Calu3 (cell line): ENCODE measurements at regions not wholly inside any gene's neighbourhood (a gene's known extent, or its start where the extent isn't known, plus 50 kb on each side); places are given as distances from the start of the nearest gene placed in this dataset.

Source experiments
- BruUV-seq: library from RNA; stranded (reverse); fragments of 400-500 nt; replicated peaks from 2 replicates; lab custom pipeline; 2021; lab: Mats Ljungman, UMichigan
- CTCF ChIA-PET: fragments of 300-600 bp; sonication (Branson Sonifier 250); formaldehyde crosslinking; loops from one replicate; lab custom pipeline; 2022; ENCODE audit warnings: antibody characterized with exemption; lab: Charles Lee
- DNase-seq: peaks from one replicate; pipeline ENCODE4 v3.0.0; 2022
- H3K27ac Mint-ChIP-seq: one replicate; pipeline ENCODE4 v1.8.0; 2022; ENCODE audit warnings: mixed read lengths; ENCODE audit not compliant: unreplicated experiment
- H3K27me3 Mint-ChIP-seq: one replicate; pipeline ENCODE4 v1.8.0; 2022; ENCODE audit warnings: mixed read lengths; ENCODE audit not compliant: unreplicated experiment
- H3K36me3 Mint-ChIP-seq: one replicate; pipeline ENCODE4 v1.8.0; 2022; ENCODE audit warnings: mild to moderate bottlenecking, moderate library complexity, mixed read lengths; ENCODE audit not compliant: insufficient read depth, unreplicated experiment
- H3K4me1 Mint-ChIP-seq: one replicate; pipeline ENCODE4 v1.8.0; 2022; ENCODE audit warnings: mild to moderate bottlenecking, low read depth, mixed read lengths; ENCODE audit not compliant: unreplicated experiment
- H3K4me3 Mint-ChIP-seq: one replicate; pipeline ENCODE4 v1.8.0; 2022; ENCODE audit warnings: mild to moderate bottlenecking, low read depth, moderate library complexity, mixed read lengths; ENCODE audit not compliant: unreplicated experiment
- H3K9me3 Mint-ChIP-seq: one replicate; pipeline ENCODE4 v1.8.0; 2022; ENCODE audit warnings: low read depth, mixed read lengths; ENCODE audit not compliant: unreplicated experiment
- intact Hi-C: fragments of 100-400 bp; cut with micrococcal nuclease; formaldehyde crosslinking; loops from one replicate; pipeline ENCODE4 v1.10.0; 2022; ENCODE audit not compliant: unreplicated experiment
- TF ChIP-seq, protein P1 (sequence below): fragments of 200-600 bp; IDR thresholded peaks from one replicate; pipeline ENCODE4 v1.8.0; 2022; ENCODE audit warnings: antibody characterized with exemption; ENCODE audit not compliant: unreplicated experiment

DNA sequence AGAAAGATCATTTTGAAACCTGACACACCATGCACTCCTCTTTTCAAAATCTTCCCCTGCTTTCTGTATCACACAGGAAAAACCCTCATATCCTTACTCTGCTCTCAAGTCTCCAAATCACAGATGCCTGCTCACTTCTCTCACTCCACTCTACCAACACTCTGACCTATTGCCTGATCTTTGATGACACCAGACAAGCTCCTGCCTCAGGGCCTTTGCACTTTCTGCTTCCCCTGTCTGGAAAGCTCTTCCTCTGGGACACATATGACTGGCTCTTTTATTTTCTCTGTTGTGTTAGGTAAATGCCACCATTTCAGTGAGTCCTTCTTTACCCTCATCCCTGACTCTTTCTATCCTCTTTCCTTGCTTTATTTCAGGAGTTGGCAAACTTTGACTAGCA, 1300.7 kb upstream of the ZEB2 start:
- no peaks in the 10 kb centered on the region for H3K36me3 Mint-ChIP-seq

DNA sequence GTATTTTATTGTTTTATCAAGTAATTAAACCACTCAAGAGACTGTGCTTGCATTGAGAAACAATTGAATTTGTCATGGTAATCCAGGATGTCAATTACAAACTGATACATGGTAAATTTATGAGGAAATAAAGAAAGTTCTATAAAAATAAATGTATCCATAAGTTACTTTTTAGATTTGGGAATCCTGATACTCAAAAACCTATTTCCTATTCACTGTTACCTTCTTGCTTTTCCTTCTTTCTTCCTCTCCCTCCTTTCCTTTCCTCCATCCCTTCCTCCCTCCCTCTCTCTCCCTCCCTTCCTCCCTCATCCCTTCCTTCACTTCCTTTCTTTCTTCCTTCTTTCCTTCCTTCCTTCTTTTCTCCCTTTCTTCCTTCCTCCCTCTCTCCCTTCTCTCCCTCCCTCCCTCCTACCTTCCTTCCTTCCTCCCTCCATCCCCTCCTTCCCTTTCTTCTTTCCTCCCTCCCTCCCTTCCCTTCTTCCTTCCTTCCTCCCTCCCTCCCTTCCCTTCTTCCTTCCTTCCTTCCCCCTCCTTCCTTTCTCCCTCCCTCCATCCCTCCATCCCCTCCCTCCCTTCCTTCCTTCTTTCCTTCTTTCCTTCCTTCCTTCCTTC, 1299.1 kb upstream of the ZEB2 start:
- Mint-ChIP-seq H3K4me1 (peaks cover 8% of the 10 kb centered on the region), H3K9me3 (peaks cover 2% of the 10 kb centered on the region), H3K27ac (no peak overlapping the region), H3K4me3 (no peak overlapping the region), H3K27me3 (no peaks in the 10 kb centered on the region), H3K36me3 (no peaks in the 10 kb centered on the region)
- no peak for DNase-seq
- CTCF ChIA-PET = no interaction called here
- TF ChIP-seq, protein P1, sequence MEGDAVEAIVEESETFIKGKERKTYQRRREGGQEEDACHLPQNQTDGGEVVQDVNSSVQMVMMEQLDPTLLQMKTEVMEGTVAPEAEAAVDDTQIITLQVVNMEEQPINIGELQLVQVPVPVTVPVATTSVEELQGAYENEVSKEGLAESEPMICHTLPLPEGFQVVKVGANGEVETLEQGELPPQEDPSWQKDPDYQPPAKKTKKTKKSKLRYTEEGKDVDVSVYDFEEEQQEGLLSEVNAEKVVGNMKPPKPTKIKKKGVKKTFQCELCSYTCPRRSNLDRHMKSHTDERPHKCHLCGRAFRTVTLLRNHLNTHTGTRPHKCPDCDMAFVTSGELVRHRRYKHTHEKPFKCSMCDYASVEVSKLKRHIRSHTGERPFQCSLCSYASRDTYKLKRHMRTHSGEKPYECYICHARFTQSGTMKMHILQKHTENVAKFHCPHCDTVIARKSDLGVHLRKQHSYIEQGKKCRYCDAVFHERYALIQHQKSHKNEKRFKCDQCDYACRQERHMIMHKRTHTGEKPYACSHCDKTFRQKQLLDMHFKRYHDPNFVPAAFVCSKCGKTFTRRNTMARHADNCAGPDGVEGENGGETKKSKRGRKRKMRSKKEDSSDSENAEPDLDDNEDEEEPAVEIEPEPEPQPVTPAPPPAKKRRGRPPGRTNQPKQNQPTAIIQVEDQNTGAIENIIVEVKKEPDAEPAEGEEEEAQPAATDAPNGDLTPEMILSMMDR = no peak
- intact Hi-C loops = no loop called here
- no TSS peak for BruUV-seq

More for the DNA sequence above, 1300.7 kb upstream of the ZEB2 start:
- Mint-ChIP-seq H3K27me3 (no peaks in the 10 kb centered on the region), H3K27ac (no peak overlapping the region), H3K9me3 (peaks cover under 1% of the 10 kb centered on the region), H3K4me3 (no peak overlapping the region), H3K4me1 (peaks cover 8% of the 10 kb centered on the region)
- CTCF ChIA-PET = no interaction called here
- DNase-seq = no peak
- intact Hi-C loops = no loop called here
- TF ChIP-seq, protein P1 = no peak
- BruUV-seq = no TSS peak

DNA sequence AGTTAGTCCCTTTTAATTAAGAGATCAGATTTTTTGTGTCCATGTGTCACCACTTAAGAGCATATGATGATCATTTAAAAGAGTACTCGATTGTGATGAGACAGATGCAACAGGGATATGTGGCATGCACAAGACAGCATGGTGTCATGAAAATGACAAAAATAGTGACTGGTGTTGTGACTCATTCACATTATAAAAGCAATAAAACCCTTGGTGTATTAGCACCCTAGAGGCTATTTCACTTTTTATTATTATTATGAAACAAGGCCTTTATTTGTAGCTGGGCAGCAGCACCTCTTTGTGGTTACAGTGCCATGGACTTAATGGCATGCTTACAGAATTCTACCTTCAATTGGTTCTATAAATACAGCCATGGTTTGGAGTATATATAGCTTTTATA, 1296.0 kb upstream of the ZEB2 start:
- CTCF ChIA-PET = no interaction called here
- no peaks in the 10 kb centered on the region for H3K27me3 Mint-ChIP-seq
- H3K27ac Mint-ChIP-seq = no peak overlapping the region
- no TSS peak for BruUV-seq
- H3K36me3 Mint-ChIP-seq = no peaks in the 10 kb centered on the region
- intact Hi-C loops = no loop called here
- peaks cover 2% of the 10 kb centered on the region for H3K9me3 Mint-ChIP-seq
- DNase-seq = no peak
- H3K4me1 Mint-ChIP-seq = peaks cover 8% of the 10 kb centered on the region
- no peak overlapping the region for H3K4me3 Mint-ChIP-seq
- TF ChIP-seq, protein P1 = no peak

DNA sequence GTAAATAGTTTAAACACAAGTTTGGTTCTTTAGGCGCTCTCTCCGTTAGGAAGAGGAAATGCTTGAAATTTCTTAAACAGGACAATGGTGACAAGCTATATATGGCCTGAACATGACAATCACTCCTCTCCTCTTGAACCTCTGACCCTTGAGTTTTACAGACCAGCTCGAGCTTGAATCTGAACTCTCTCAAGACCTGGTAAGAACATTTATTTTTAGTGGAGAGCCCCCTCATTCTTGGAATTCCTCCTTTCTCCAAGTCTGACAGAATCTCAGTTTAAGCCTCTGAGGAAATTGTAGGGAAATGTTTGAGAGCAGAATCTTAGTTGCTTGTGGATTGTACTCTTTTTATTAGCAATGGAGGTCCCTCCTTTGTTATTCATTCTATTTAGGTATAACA, 1293.6 kb upstream of the ZEB2 start:
- no peaks in the 10 kb centered on the region for H3K36me3 Mint-ChIP-seq
- H3K9me3 Mint-ChIP-seq = peaks cover 2% of the 10 kb centered on the region
- TF ChIP-seq, protein P1 = no peak
- no peak for DNase-seq
- H3K27me3 Mint-ChIP-seq = no peaks in the 10 kb centered on the region
- H3K27ac Mint-ChIP-seq = no peak overlapping the region
- CTCF ChIA-PET = no interaction called here
- peaks cover 8% of the 10 kb centered on the region for H3K4me1 Mint-ChIP-seq
- no TSS peak for BruUV-seq
- no peak overlapping the region for H3K4me3 Mint-ChIP-seq
- intact Hi-C loops = no loop called here
